Cerebellar nuclear complex (tissue), 1 donor: ENCODE measurements at regions not wholly inside any gene's neighbourhood (a gene's known extent, or its start where the extent isn't known, plus 50 kb on each side); places are given as distances from the start of the nearest gene placed in this dataset.
A peak's percentile ranks its signal among the peaks of the same experiment; 100 is the strongest.
"Not testable (repeated sequence)": the region's sequence is repeated elsewhere in the genome, so short reads cannot be mapped to it uniquely, and the experiment has no call there.

Experiments used
- DNase-seq, 2 experiments: peaks; one replicate each; lab custom pipeline; 2025; lab: John Stamatoyannopoulos, UW

DNA sequence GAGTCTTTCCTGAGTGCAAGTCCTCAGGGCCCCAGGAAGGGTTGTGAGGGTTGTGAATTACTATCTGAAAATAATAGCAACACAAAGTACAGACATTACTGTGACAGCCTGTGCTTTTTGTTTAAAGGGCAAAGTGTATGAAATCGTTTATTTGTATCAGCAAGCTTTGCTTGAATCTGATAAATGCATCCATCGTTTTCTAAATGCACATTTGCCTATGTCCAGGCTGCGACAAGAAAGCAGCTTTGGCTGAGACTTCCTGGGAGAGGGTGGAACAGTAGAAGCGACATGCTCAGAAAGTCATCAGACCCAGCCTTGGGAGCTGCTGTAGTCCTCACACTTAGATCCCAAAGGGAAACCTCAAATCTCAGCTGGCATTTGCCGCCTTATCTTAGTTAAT lies 524.2 kb upstream of the SALL3 start:
- DNase-seq, result no peak

- no peak for DNase-seq
Measured at GRCh38 chr18:78457011-78457410, 522.6 kb upstream of the SALL3 start.

GRCh38 chr18:78457731-78458130 lies 521.9 kb upstream of the SALL3 start:
- no peak for DNase-seq

DNA sequence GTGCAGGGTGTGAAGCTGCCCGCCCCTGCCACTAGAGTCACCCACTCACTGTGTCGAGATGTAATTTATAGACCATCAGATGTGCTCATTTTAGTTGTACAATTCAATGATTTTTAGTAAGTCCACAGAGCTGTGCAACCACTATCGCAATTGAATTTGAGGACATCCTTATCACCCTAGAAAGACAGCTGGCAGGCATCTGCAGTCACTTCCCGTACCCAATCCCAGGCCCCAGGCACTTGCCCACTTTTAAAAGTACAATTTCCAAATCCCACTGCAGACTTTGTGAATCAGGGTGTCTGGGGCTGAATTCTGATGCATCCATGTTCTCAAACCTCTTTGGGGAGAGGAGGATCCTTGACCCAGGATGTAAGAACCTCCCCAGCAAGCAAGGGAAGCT lies 521.3 kb upstream of the SALL3 start:
- DNase-seq, result no peak

DNA sequence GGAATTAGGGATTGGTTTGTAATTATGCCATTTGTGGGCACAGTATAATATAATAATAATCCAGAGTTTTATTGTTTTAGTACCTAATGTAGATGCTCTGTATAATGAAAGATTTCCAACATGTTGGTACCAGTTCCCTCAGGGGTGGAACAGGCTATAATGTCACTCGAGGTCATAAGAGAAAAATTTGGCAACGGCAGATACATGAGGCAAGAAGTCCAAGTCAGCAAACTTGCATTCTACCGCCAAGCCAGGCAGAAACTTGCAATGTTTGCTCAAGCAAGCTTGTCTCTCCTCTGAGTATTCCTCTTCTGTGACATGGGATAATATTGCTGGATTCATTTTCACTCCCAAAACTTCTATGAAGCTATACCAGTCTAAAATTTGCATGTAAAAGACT lies 520.0 kb upstream of the SALL3 start:
- DNase-seq, result no peak

DNA sequence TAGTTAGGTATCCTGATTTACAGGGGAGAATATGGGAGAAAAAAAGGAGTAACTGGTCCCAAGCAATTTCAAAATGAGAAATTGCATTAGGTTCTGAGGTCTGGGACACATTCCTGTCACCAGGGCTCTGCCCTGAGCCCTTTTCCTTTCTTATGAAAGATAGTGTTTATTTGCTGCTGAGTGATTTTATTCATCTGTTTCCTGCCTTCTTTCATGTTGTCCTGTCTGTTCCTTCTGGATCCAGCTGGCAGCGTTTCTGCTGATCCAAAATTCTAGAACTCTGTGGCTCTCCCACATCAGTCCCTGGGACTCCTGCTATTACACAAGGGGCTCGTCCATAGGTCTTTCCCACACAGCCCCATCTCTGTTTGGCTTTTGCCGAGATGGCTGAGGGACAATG lies 519.1 kb upstream of the SALL3 start:
- no peak for DNase-seq

GRCh38 chr18:78473563-78473962 lies 506.1 kb upstream of the SALL3 start:
- no peak for DNase-seq

GRCh38 chr18:78477840-78478239 lies 501.8 kb upstream of the SALL3 start:
- DNase-seq, result no peak

DNA sequence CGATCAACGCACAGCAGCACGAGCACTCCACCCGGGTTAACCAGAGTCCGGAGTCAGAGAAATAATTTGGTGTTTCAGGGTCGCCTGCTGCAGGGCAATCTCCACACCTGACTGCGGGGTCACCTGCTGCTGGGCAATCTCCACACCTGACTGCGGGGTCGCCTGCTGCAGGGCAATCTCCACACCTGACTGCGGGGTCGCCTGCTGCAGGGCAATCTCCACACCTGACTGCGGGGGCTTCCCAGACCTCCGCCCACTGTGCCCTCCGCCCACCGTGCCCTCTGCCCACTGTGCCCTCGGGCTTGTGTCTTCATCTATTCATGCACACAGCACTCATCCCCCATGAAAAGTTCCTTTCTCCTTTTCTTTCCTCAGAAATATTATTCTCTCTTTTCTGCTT lies 500.2 kb upstream of the SALL3 start:
- DNase-seq, result no peak

DNA sequence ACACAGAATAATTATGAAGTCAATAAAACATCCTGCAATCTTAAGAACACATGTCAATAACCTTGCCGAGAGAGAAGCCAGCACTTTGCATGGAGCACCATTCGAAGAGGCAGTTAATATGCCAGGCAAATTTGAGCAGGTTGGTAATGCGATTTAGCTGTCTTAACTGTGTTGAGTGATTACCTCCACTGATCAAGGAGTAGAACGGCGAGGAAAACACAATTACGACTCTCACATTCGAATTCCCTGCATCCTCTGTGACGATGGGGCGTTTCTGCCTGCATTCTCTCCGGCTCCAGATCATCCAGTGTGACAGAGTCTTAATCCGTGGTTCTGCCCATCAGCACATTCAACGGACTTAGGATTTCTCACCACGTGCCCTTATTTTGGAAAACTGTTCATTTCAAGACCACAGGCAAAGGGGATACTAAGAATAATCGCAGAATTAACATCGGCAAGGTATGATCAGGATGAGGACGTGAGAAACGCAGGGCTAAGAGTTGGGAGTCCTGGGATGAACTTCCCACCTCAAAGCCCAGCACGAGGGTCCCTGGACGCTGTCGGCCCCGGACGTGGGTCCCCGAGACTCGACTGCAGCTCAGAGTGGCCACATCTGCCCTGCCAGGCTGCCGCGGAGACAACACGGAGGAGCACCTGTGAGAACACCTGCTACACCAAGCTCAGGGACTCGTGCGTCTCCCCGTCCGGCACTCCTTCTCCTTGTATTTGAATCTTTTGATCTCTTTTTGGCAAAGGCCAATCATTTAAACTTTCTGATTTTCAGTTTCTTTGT lies 499.2 kb upstream of the SALL3 start:
- no peak for DNase-seq

DNA sequence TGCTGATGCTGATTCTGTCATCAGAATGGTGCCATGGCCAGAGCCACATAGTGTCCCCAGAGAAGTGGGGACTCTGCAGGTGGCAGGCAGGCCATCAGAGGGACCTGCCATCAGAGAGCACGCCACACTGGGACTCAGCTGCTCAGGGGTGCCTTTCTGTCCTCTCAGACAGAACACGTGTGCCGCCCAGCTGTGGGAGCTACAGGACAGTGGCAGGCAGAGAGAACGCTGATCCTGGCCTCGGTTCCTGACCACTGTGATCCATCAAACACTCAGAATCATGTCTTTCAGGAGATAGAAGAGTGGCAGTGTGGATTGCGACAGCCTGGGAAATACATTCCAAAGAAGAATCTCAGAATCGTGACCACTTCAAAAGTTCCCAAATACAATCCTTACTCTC lies 497.2 kb upstream of the SALL3 start:
- DNase-seq, result no peak

GRCh38 chr18:78487649-78488048 lies 492.0 kb upstream of the SALL3 start:
- DNase-seq, result no peak

- no peak for DNase-seq
Measured at GRCh38 chr18:78492064-78492812, 487.4 kb upstream of the SALL3 start.

DNA sequence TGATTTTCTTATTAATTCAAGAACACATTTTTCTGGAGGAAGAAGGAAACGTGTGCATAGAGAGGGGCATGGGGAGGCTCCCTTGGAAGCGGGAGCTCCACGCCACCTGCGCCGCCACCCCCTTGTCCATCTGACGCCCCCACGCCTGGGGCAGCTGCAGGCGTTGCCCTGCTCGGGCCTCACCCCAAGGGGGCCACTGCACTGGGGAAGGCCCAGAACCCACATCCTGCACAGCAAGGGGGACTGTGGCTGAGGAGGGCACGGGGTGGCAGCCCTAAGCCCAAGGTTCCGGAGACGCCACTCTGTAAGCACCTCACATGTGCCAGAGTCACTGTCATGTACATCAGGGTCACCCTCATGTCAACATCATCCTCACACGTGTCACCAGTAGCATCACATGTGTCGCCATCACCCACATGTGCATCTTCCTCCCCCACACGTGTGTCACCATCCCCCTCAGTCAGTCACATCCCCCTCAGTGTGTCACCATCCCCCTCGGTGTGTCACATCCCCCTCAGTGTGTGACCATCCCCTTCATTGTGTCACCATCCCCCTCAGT lies 486.7 kb upstream of the SALL3 start:
- no peak for DNase-seq

DNA sequence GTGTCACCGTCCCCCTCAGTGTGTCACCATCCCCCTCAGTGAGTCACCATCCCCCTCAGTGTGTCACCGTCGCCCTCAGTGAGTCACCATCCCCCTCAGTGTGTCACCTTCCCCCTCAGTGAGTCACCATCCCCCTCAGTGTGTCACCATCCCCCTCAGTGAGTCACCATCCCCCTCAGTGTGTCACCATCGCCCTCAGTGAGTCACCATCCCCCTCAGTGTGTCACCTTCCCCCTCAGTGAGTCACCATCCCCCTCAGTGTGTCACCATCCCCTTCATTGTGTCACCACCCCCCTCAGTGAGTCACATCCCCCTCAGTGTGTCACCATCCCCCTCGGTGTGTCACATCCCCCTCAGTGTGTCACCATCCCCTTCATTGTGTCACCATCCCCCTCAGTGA lies 486.1 kb upstream of the SALL3 start:
- not testable (repeated sequence) for DNase-seq

DNA sequence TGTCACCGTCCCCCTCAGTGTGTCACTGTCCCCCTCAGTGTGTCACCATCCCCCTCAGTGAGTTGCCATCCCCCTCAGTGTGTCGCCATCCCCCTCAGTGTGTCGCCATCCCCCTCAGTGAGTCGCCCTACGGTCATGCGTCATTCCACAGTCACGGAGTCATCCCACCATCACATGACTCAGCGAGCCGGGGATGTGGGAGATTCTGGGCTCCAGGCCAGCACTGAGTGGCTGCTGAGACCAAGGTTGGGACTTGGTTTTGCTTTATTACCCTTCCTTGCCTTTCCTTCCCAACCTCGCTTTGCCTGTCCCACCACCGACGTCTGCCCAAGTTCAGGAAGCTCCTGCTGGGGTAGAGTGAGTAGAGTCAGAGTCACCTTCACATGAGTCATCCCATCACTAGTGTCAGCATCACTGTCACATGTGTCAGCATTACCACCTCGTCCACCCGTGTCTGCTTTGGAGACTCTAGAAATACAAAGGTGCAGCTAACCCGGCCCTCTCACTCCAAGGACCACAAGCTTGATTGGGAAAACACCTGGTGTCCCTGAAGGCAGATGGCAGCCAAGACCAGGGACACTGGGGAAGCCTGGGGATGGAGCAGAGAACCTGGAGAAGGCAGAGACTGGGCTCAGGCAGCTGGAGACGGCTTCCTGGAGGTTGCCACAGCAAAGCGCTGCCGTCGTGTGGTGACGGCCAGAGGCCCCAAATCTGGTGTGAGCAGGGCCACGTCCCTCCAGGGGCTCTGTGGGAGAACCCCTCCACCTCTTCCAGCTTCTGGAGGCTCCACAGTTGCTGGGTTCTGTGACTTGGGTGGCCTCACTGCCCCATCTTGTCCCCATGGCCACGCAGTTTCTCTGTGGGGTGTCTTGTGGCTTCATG lies 485.2 kb upstream of the SALL3 start:
- DNase-seq, result no peak

DNA sequence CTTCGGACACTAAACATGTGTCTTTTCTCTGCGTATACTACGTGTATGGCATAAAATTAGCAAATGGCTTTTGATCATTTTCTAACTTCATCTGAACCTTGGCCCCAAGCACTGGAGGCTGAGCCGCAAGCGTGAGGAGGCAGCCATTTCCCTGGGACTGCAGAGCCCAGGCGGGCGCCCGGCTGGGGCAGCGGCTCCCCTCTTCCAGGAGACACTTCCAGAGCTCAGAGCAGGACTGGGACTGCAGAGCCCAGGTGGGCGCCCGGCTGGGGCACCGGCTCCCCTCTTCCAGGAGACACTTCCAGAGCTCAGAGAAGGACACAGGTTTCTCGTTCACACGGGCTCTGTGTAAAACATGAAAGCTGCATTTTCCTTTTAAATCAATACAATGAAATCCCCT lies 484.1 kb upstream of the SALL3 start:
- DNase-seq, result no peak

DNA sequence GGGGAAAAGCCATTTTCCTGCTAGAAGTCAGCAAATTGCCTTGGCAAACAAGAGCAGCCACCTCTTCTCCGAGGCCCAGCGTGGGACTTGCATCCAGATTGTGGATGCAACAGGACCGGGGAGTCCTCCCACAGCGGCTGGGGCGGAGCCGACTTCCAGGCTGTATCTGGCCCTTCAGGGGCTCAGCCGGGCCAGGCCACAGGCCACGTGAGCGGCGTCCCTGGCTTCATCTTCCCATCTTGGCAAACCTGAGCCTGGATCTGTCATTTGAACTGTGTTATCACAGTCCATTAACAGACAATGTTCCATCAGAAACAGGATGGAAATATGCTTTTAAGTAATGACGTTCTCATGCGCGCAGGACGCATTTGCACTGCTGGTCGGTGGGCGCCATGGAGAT lies 483.5 kb upstream of the SALL3 start:
- DNase-seq, result peak in 1 of 2 experiments; percentile 30

GRCh38 chr18:78497641-78498040 lies 482.0 kb upstream of the SALL3 start:
- DNase-seq, result no peak

DNA sequence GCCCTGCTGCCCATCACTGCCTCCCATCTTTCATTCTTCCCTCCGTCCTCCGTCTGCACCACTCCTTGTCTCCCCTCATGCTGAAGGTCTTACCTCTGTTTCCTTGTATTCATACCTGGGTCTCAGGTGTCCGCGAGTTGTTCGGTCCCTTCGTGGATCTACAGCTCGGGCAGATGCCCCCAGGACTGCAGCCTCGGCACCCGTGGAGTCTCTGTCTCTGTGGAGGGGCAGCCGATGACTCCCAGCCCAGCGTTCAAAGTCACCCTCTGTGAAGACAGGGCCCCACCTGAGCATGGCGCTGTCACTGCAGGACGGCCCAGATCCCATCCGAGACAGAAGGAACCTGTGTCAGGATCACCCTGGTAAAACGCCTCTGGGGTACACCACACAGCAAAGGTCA lies 480.0 kb upstream of the SALL3 start:
- DNase-seq, result no peak

GRCh38 chr18:78501251-78501650 lies 478.4 kb upstream of the SALL3 start:
- no peak for DNase-seq

DNA sequence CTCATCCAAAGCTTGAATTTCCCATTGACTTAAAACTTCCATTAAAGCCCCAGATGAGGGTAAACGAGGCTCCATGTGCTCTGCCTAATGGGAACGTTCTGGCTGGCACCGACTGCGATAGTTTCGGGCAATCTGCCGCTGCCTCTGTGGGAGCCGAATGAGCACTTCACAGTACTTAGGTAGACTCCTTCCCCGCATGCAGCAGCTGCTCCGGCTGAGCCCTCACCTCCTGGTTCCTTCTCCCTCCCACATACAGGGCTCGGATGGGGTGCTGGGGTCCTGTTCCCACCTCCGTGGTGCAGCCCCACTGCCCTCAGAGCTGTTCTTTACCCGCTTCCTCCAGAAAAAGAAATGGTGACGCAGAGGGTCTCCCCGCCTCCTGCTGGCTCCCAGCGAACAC lies 476.5 kb upstream of the SALL3 start:
- no peak for DNase-seq
